HFF-Myc (cell line): ENCODE measurements at regions not wholly inside any gene's neighbourhood (a gene's known extent, or its start where the extent isn't known, plus 50 kb on each side); places are given as distances from the start of the nearest gene placed in this dataset.
"Not testable (repeated sequence)": the region's sequence is repeated elsewhere in the genome, so short reads cannot be mapped to it uniquely, and the experiment has no call there.

Experiments
- DNase-seq: peaks from one replicate; pipeline ENCODE4 v3.0.0-alpha.2; 2011; ENCODE audit warnings: low read depth; ENCODE audit errors: extremely low read depth
- H3K4me3 ChIP-seq: replicated peaks from 2 replicates; pipeline ENCODE4 v1.5.1; 2011; ENCODE audit warnings: low read depth, mild to moderate bottlenecking, control low read depth, low read length
- CTCF ChIP-seq: IDR thresholded peaks from 2 replicates; pipeline ENCODE4 v1.5.1; 2012; ENCODE audit warnings: mild to moderate bottlenecking, low read depth, low read length, control low read depth; ENCODE audit errors: missing control alignments

- H3K4me3 ChIP-seq = no peak overlapping the region
- no peak for DNase-seq
- no peak for TF ChIP-seq CTCF
Observed at GRCh38 chr14:87260460-87260859, 732.5 kb downstream of the GALC start.

- DNase-seq = no peak
- TF ChIP-seq CTCF = no peak
- no peak overlapping the region for H3K4me3 ChIP-seq
Observed at GRCh38 chr14:87257421-87257820, 735.6 kb downstream of the GALC start.

- no peak for DNase-seq
- TF ChIP-seq CTCF = no peak
- no peak overlapping the region for H3K4me3 ChIP-seq
Observed at GRCh38 chr14:87255058-87255457, 737.9 kb downstream of the GALC start.

- no peak overlapping the region for H3K4me3 ChIP-seq
- no peak for DNase-seq
- TF ChIP-seq CTCF = no peak
Observed at GRCh38 chr14:87254331-87254874, 738.6 kb downstream of the GALC start.

- not testable (repeated sequence) for H3K4me3 ChIP-seq, DNase-seq
Observed at GRCh38 chr14:87253791-87254190, 739.2 kb downstream of the GALC start.

GRCh38 chr14:87252103-87252502 is 740.9 kb downstream of the GALC start:
- no peak for TF ChIP-seq CTCF
- no peak overlapping the region for H3K4me3 ChIP-seq
- no peak for DNase-seq

- DNase-seq = no peak
- H3K4me3 ChIP-seq = no peak overlapping the region
- no peak for TF ChIP-seq CTCF
Observed at GRCh38 chr14:87251011-87251410, 742.0 kb downstream of the GALC start.
